HCT116 (cell line): ENCODE measurements at regions not wholly inside any gene's neighbourhood (a gene's known extent, or its start where the extent isn't known, plus 50 kb on each side); places are given as distances from the start of the nearest gene placed in this dataset.

ENCODE experiments used
- ATAC-seq: fragments of 200-7000 bp; cut with Tn5 transposase; 2 replicates; pipeline ENCODE4 v1.9.1; 2020; ENCODE audit warnings: mild to moderate bottlenecking, moderate library complexity
- BruUV-seq: library from RNA; stranded (reverse); fragments of 400-500 nt; replicated peaks from 2 replicates; lab custom pipeline; 2021; lab: Mats Ljungman, UMichigan
- CTCF ChIA-PET: fragments of 300-600 bp; sonication (Branson Sonifier 250); formaldehyde crosslinking; loops from one replicate; lab custom pipeline; 2021; ENCODE audit warnings: antibody characterized with exemption; lab: Charles Lee
- POLR2A ChIA-PET: fragments of 300-600, 350-600 bp; sonication (Branson Sonifier 250); formaldehyde crosslinking; loops from one replicate; lab custom pipeline; 2021; ENCODE audit warnings: antibody characterized with exemption; lab: Charles Lee
- RAD21 ChIA-PET, 2 experiments: fragments of 300-600 bp; sonication (Branson Sonifier 250); formaldehyde crosslinking; loops; one replicate each; lab custom pipeline; 2023; ENCODE audit warnings: low total read pairs in 2 of 2; ENCODE audit not compliant: uncharacterized antibody in 2 of 2, unreplicated experiment in 2 of 2, low non-redundant PET in 1 of 2; lab: Charles Lee
- DNase-seq: peaks from one replicate; pipeline ENCODE4 v3.0.0-alpha.2; 2010; ENCODE audit warnings: low read depth, low spot score
- H2AFZ ChIP-seq: fragments of 200-600 bp; shearing (Covaris generic), sonication (generic); 2 replicates; pipeline ENCODE4 v1.6.1; 2017; ENCODE audit warnings: low read depth, mixed run types, mixed read lengths, antibody characterized with exemption, low read length; ENCODE audit not compliant: poor library complexity, severe bottlenecking
- H3K27ac ChIP-seq: 2 replicates; pipeline ENCODE4 v1.5.1; 2012; ENCODE audit warnings: low read depth, low read length
- H3K27me3 ChIP-seq: fragments of 200-600 bp; sonication (generic); 2 replicates; pipeline ENCODE4 v1.6.1; 2016; ENCODE audit warnings: mixed run types, low read length, mixed read lengths; ENCODE audit not compliant: insufficient read depth
- H3K36me3 ChIP-seq, 2 experiments: fragments of 200-500 bp in 1 of 2; fragments of 200-600 bp in 1 of 2; sonication (Bioruptor generic) in 1 of 2; sonication (generic) in 1 of 2; 2 replicates each; pipeline versions ENCODE4 v1.5.1 to v1.6.1; 2014 to 2016; ENCODE audit warnings: low read length in 2 of 2, inconsistent platforms in 1 of 2, mixed read lengths in 1 of 2, mixed run types in 1 of 2; ENCODE audit not compliant: insufficient read depth in 2 of 2, control insufficient read depth in 1 of 2
- H3K4me1 ChIP-seq, 2 experiments: fragments of 200-600 bp in 1 of 2; sonication (generic) in 1 of 2; 2 replicates each; pipeline versions ENCODE4 v1.5.1 to v1.6.1; 2012 to 2017; ENCODE audit warnings: low read length in 2 of 2, inconsistent platforms in 1 of 2, mild to moderate bottlenecking in 1 of 2, mixed read lengths in 1 of 2, mixed run types in 1 of 2, moderate library complexity in 1 of 2; ENCODE audit not compliant: insufficient read depth in 2 of 2, control insufficient read depth in 1 of 2
- H3K4me2 ChIP-seq: fragments of 200-600 bp; sonication (generic); 2 replicates; pipeline ENCODE4 v1.6.1; 2017; ENCODE audit warnings: mixed run types, low read length, mixed read lengths
- H3K4me3 ChIP-seq, 2 experiments: fragments of 200-600 bp in 1 of 2; sonication (generic) in 1 of 2; replicated peaks in 1 of 2; 2 replicates each; pipeline ENCODE4 v1.5.1; 2011 to 2016; ENCODE audit warnings: low read length in 2 of 2, control low read depth in 1 of 2, low read depth in 1 of 2, mild to moderate bottlenecking in 1 of 2, mixed read lengths in 1 of 2, mixed run types in 1 of 2
- H3K79me2 ChIP-seq: fragments of 200-600 bp; sonication (generic); 2 replicates; pipeline ENCODE4 v1.6.1; 2017; ENCODE audit warnings: mild to moderate bottlenecking, mixed run types, low read length, moderate library complexity, mixed read lengths; ENCODE audit not compliant: insufficient read depth
- H3K9ac ChIP-seq: fragments of 200-600 bp; sonication (generic); 2 replicates; pipeline ENCODE4 v1.6.1; 2016; ENCODE audit warnings: low read length, mixed read lengths
- H3K9me2 ChIP-seq: fragments of 200-600 bp; sonication (generic), shearing (Covaris generic); 2 replicates; pipeline ENCODE4 v1.6.1; 2017; ENCODE audit warnings: mixed run types, mild to moderate bottlenecking, moderate library complexity; ENCODE audit not compliant: insufficient read depth
- H3K9me3 ChIP-seq, 2 experiments: fragments of 200-500 bp in 1 of 2; fragments of 200-600 bp in 1 of 2; sonication (Bioruptor generic) in 1 of 2; sonication (generic) in 1 of 2; 2 replicates each; pipeline ENCODE4 v1.6.1; 2014 to 2017; ENCODE audit warnings: low read length in 2 of 2, mixed read lengths in 2 of 2, inconsistent platforms in 1 of 2, low read depth in 1 of 2, mild to moderate bottlenecking in 1 of 2, mixed run types in 1 of 2, moderate library complexity in 1 of 2; ENCODE audit not compliant: control insufficient read depth in 1 of 2, insufficient read depth in 1 of 2
- H4K20me1 ChIP-seq: fragments of 200-600 bp; sonication (generic), shearing (Covaris generic); 2 replicates; pipeline ENCODE4 v1.6.1; 2017; ENCODE audit warnings: mixed run types, mild to moderate bottlenecking, moderate library complexity; ENCODE audit not compliant: insufficient read depth
- ATF3 ChIP-seq: IDR thresholded peaks from 2 replicates; pipeline ENCODE4 v1.6.1; 2012
- CBX3 ChIP-seq: IDR thresholded peaks from 2 replicates; pipeline ENCODE4 v1.6.1; 2012; ENCODE audit warnings: low read depth
- CEBPB ChIP-seq: IDR thresholded peaks from 2 replicates; pipeline ENCODE4 v1.6.1; 2012; ENCODE audit warnings: low read depth
- CTCF ChIP-seq, 3 experiments: fragments of 200-600 bp in 1 of 3; sonication (generic) in 1 of 3; IDR thresholded peaks in 2 of 3; conservative IDR thresholded peaks in 1 of 3; 2 replicates each; pipeline ENCODE4 v1.5.1; 2012 to 2017; ENCODE audit warnings: low read depth in 2 of 3, low read length in 2 of 3, antibody characterized with exemption in 1 of 3, borderline replicate concordance in 1 of 3, control low read depth in 1 of 3, mild to moderate bottlenecking in 1 of 3, mixed read lengths in 1 of 3, mixed run types in 1 of 3, moderate library complexity in 1 of 3; ENCODE audit not compliant: insufficient read depth in 1 of 3
- EGR1 ChIP-seq: IDR thresholded peaks from 2 replicates; pipeline ENCODE4 v1.6.1; 2012; ENCODE audit warnings: low read depth
- ELF1 ChIP-seq: IDR thresholded peaks from 2 replicates; pipeline ENCODE4 v1.6.1; 2012; ENCODE audit warnings: low read depth, borderline replicate concordance
- EZH2phosphoT487 ChIP-seq: fragments of 200-600 bp; IDR thresholded peaks from 2 replicates; pipeline ENCODE4 v1.6.1; 2018; ENCODE audit warnings: antibody characterized with exemption, borderline replicate concordance
- FOSL1 ChIP-seq: IDR thresholded peaks from 2 replicates; pipeline ENCODE4 v1.6.1; 2012; ENCODE audit warnings: low read depth
- JUND ChIP-seq: IDR thresholded peaks from 2 replicates; pipeline ENCODE4 v1.6.1; 2012
- MAX ChIP-seq: IDR thresholded peaks from 2 replicates; pipeline ENCODE4 v1.6.1; 2012
- POLR2A ChIP-seq: IDR thresholded peaks from 2 replicates; pipeline ENCODE4 v1.7.0; 2011; ENCODE audit warnings: borderline replicate concordance; ENCODE audit not compliant: insufficient read depth, insufficient read length; ENCODE audit errors: extremely low read depth
- RAD21 ChIP-seq: IDR thresholded peaks from 2 replicates; pipeline ENCODE4 v1.6.1; 2012; ENCODE audit warnings: low read depth, mild to moderate bottlenecking
- REST ChIP-seq: IDR thresholded peaks from 2 replicates; pipeline ENCODE4 v1.6.1; 2012; ENCODE audit warnings: low read depth
- SIN3A ChIP-seq: IDR thresholded peaks from 2 replicates; pipeline ENCODE4 v1.6.1; 2012; ENCODE audit warnings: low read depth
- TCF7L2 ChIP-seq: IDR thresholded peaks from 2 replicates; pipeline ENCODE4 v1.7.0; 2011; ENCODE audit warnings: borderline replicate concordance, inconsistent platforms; ENCODE audit not compliant: insufficient read depth, insufficient read length; ENCODE audit errors: extremely low read depth
- YY1 ChIP-seq: IDR thresholded peaks from 2 replicates; pipeline ENCODE4 v1.6.1; 2011; ENCODE audit warnings: low read length, low read depth, moderate library complexity, mild to moderate bottlenecking; ENCODE audit not compliant: insufficient replicate concordance; ENCODE audit errors: extremely low read depth
- ZBTB33 ChIP-seq: IDR thresholded peaks from 2 replicates; pipeline ENCODE4 v1.6.1; 2011; ENCODE audit warnings: mild to moderate bottlenecking, low read length, moderate library complexity; ENCODE audit not compliant: insufficient replicate concordance; ENCODE audit errors: extremely low read depth
- ZNF274 ChIP-seq: fragments of 200-500 bp; sonication (Bioruptor generic); IDR thresholded peaks from 2 replicates; pipeline ENCODE4 v1.6.1; 2014; ENCODE audit warnings: mild to moderate bottlenecking, low read depth, low read length, inconsistent platforms
- intact Hi-C: fragments of 100-400 bp; cut with micrococcal nuclease; formaldehyde crosslinking; loops from 2 replicates; pipeline ENCODE4 v1.10.0; 2022

- no peaks in the 10 kb centered on the region for H4K20me1 ChIP-seq
- no peak overlapping the region for H3K4me2 ChIP-seq
- H2AFZ ChIP-seq = no peak overlapping the region
- no peak for DNase-seq
- no peaks in the 10 kb centered on the region for H3K9me3 ChIP-seq
- H3K9ac ChIP-seq = no peak overlapping the region
- H3K36me3 ChIP-seq = no peaks in the 10 kb centered on the region
- no peak for TF ChIP-seq ELF1
- no peak for TF ChIP-seq REST
- no peak for TF ChIP-seq RAD21
- no peak for TF ChIP-seq ATF3
- no peak for TF ChIP-seq FOSL1
- TF ChIP-seq SIN3A = no peak
- no peak for TF ChIP-seq TCF7L2
- TF ChIP-seq JUND = no peak
- TF ChIP-seq ZBTB33 = no peak
- TF ChIP-seq CEBPB = no peak
- no peak for TF ChIP-seq EGR1
- no peak for TF ChIP-seq CTCF (IDR thresholded peaks at IDR 0.05 in 2 of 3, conservative IDR thresholded peaks at IDR 0.05 in 1 of 3; ENCODE audit: borderline replicate concordance in 1 of 3, insufficient read depth in 1 of 3, low read depth in 2 of 3, low read length in 2 of 3)
- TF ChIP-seq YY1 = no peak
- no peak for TF ChIP-seq POLR2A
- no peak for TF ChIP-seq MAX
- TF ChIP-seq CBX3 = no peak
- no peak for TF ChIP-seq EZH2phosphoT487
- TF ChIP-seq ZNF274 = no peak
- TF ChIP-seq, all 23 proteins: peak for 0
- intact Hi-C loops = no loop called here
- BruUV-seq = no TSS peak
- Histone ChIP-seq H3K27ac (no peak overlapping the region), H3K79me2 (no peaks in the 10 kb centered on the region), H3K4me1 (peaks cover 0 to under 1% of the 10 kb centered on the region in 2 experiments; a peak in 1 of 4 replicates), H3K27me3 (no peaks in the 10 kb centered on the region), H3K4me3 (no peak overlapping the region), H3K9me2 (no peaks in the 10 kb centered on the region; the same call in 1 of the 2 replicates)
- POLR2A ChIA-PET = no interaction called here
- ATAC-seq = no peak
- CTCF ChIA-PET = no interaction called here
- RAD21 ChIA-PET = no interaction called here
Observed at GRCh38 chr1:59199719-59200376, 97.0 kb upstream of the FGGY start.
